ENCODE measurements at regions not wholly inside any gene's neighbourhood (a gene's known extent, or its start where the extent isn't known, plus 50 kb on each side); places are given as distances from the start of the nearest gene placed in this dataset.

DNA sequence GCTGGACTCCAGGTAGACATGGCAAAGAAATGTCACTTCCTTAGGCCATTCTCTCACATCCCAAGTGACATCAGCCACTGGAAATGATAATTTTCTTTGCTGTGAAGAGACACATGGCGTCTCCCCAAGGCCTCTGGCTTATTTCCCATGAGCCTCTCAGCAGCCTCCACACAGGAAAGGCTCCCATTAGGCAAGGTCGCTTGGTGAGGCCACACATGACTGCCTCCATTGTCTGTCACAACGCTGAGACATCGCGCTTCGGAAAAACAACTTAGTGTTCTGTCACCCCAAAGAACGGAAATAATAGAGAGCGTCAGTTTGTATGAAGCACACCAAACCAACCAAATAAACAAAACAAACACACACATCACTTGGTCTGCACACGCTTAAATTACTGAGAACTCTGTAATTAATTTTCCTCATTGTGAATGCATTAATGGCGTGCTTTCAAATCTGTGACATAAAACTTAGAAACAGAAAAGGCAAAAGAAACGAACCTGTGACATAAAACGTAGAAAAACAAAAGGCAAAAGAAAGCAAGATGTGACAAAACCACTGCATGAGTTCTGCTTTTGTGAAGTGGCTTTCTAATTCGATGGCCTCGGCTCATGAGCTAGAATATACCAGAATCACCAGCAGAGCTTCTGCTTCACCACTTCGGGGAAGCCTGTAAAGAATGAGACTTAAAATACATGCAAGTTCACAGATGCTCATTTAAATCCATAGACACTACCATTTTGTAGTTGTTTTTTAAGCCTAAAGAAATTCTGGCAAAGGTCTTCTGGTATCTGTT lies 404.2 kb upstream of the SGCG start:
- TF ChIP-seq, protein P1, sequence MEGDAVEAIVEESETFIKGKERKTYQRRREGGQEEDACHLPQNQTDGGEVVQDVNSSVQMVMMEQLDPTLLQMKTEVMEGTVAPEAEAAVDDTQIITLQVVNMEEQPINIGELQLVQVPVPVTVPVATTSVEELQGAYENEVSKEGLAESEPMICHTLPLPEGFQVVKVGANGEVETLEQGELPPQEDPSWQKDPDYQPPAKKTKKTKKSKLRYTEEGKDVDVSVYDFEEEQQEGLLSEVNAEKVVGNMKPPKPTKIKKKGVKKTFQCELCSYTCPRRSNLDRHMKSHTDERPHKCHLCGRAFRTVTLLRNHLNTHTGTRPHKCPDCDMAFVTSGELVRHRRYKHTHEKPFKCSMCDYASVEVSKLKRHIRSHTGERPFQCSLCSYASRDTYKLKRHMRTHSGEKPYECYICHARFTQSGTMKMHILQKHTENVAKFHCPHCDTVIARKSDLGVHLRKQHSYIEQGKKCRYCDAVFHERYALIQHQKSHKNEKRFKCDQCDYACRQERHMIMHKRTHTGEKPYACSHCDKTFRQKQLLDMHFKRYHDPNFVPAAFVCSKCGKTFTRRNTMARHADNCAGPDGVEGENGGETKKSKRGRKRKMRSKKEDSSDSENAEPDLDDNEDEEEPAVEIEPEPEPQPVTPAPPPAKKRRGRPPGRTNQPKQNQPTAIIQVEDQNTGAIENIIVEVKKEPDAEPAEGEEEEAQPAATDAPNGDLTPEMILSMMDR (IDR thresholded peaks at IDR 0.05) = no peak
- TF ChIP-seq POLR2A (IDR thresholded peaks at IDR 0.05) = no peak
